SK-N-SH treated with all-trans-retinoic acid at 6 μM for 48 hours (cell line): ENCODE measurements at regions not wholly inside any gene's neighbourhood (a gene's known extent, or its start where the extent isn't known, plus 50 kb on each side); places are given as distances from the start of the nearest gene placed in this dataset.

Source experiments
- ARNTL ChIP-seq: fragments of 450-650 bp; formaldehyde crosslinking; IDR thresholded peaks from 2 replicates; pipeline ENCODE4 v1.5.0; 2020; ENCODE audit warnings: low read depth, mild to moderate bottlenecking, moderate library complexity, borderline replicate concordance
- CREB5 ChIP-seq: fragments of 250-450 bp; sonication (Bioruptor Pico); IDR thresholded peaks from 2 replicates; pipeline ENCODE4 v1.5.1; 2020; ENCODE audit warnings: low read depth, mild to moderate bottlenecking, moderate library complexity
- CSDC2 ChIP-seq: fragments of 250-450 bp; sonication (Bioruptor Pico); IDR thresholded peaks from 2 replicates; pipeline ENCODE4 v1.5.0; 2020; ENCODE audit warnings: mild to moderate bottlenecking, moderate library complexity
- GLIS3 ChIP-seq: fragments of 250-450 bp; sonication (Bioruptor Pico); IDR thresholded peaks from 2 replicates; pipeline ENCODE4 v1.5.0; 2020; ENCODE audit warnings: mild to moderate bottlenecking, moderate library complexity
- ISL1 ChIP-seq: fragments of 250-450 bp; sonication (Bioruptor Pico); IDR thresholded peaks from 2 replicates; pipeline ENCODE4 v2.1.2; 2022; ENCODE audit warnings: mild to moderate bottlenecking, moderate library complexity
- PPARA ChIP-seq: fragments of 250-450 bp; sonication (Bioruptor Pico); IDR thresholded peaks from 2 replicates; pipeline ENCODE4 v1.5.0; 2020; ENCODE audit warnings: mild to moderate bottlenecking, borderline replicate concordance
- RARB ChIP-seq: fragments of 250-450 bp; sonication (Bioruptor Pico); IDR thresholded peaks from 2 replicates; pipeline ENCODE4 v1.8.0; 2021; ENCODE audit warnings: mild to moderate bottlenecking, moderate library complexity
- TCF4 ChIP-seq: fragments of 250-450 bp; sonication (Bioruptor Pico); IDR thresholded peaks from 2 replicates; pipeline ENCODE4 v1.8.0; 2021; ENCODE audit warnings: mild to moderate bottlenecking, moderate library complexity, borderline replicate concordance
- TOX ChIP-seq: fragments of 250-450 bp; sonication (Bioruptor Pico); IDR thresholded peaks from 2 replicates; pipeline ENCODE4 v1.8.0; 2021; ENCODE audit warnings: mild to moderate bottlenecking, moderate library complexity, borderline replicate concordance
- ZFP3 ChIP-seq: fragments of 250-450 bp; sonication (Bioruptor Pico); IDR thresholded peaks from 2 replicates; pipeline ENCODE4 v1.5.0; 2020; ENCODE audit warnings: mild to moderate bottlenecking, moderate library complexity
- ZFP30 ChIP-seq: fragments of 450-650 bp; formaldehyde crosslinking; IDR thresholded peaks from 2 replicates; pipeline ENCODE4 v1.5.0; 2022; ENCODE audit warnings: mild to moderate bottlenecking, moderate library complexity
- ZNF70 ChIP-seq: fragments of 450-650 bp; formaldehyde crosslinking; IDR thresholded peaks from 2 replicates; pipeline ENCODE4 v1.5.0; 2020; ENCODE audit warnings: mild to moderate bottlenecking, moderate library complexity
- ZNF8 ChIP-seq: fragments of 450-650 bp; formaldehyde crosslinking; IDR thresholded peaks from 2 replicates; pipeline ENCODE4 v1.5.0; 2020; ENCODE audit warnings: mild to moderate bottlenecking, moderate library complexity
- TF ChIP-seq, protein P1 (sequence below): fragments of 250-450 bp; sonication (Bioruptor Pico); IDR thresholded peaks from 2 replicates; pipeline ENCODE4 v1.8.0; 2020; ENCODE audit warnings: mild to moderate bottlenecking, moderate library complexity, borderline replicate concordance

- TF ChIP-seq, protein P1, sequence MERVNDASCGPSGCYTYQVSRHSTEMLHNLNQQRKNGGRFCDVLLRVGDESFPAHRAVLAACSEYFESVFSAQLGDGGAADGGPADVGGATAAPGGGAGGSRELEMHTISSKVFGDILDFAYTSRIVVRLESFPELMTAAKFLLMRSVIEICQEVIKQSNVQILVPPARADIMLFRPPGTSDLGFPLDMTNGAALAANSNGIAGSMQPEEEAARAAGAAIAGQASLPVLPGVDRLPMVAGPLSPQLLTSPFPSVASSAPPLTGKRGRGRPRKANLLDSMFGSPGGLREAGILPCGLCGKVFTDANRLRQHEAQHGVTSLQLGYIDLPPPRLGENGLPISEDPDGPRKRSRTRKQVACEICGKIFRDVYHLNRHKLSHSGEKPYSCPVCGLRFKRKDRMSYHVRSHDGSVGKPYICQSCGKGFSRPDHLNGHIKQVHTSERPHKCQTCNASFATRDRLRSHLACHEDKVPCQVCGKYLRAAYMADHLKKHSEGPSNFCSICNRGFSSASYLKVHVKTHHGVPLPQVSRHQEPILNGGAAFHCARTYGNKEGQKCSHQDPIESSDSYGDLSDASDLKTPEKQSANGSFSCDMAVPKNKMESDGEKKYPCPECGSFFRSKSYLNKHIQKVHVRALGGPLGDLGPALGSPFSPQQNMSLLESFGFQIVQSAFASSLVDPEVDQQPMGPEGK (CRISPR knock-in tag) = no peak
- TF ChIP-seq TCF4 (CRISPR knock-in tag) (no peak), CSDC2 (CRISPR knock-in tag) (no peak), RARB (CRISPR knock-in tag) (no peak), ZFP3 (CRISPR knock-in tag) (no peak), ZFP30 (CRISPR knock-in tag) (no peak), PPARA (no peak), CREB5 (CRISPR knock-in tag) (no peak), GLIS3 (CRISPR knock-in tag) (no peak), ZNF70 (CRISPR knock-in tag) (no peak), ISL1 (CRISPR knock-in tag) (no peak), ARNTL (CRISPR knock-in tag) (no peak), TOX (CRISPR knock-in tag) (no peak), ZNF8 (CRISPR knock-in tag) (no peak)
Observed at GRCh38 chr11:112388496-112388895, 127.8 kb upstream of the PLET1 start.
